Left lung (tissue), 4 donors: ENCODE measurements at regions not wholly inside any gene's neighbourhood (a gene's known extent, or its start where the extent isn't known, plus 50 kb on each side); places are given as distances from the start of the nearest gene placed in this dataset.

Experiments used
- ATAC-seq: fragments of 200-7000 bp; cut with Tn5 transposase; one replicate; pipeline ENCODE4 v1.9.1; 2020; ENCODE audit warnings: moderate library complexity
- DNase-seq, 4 donors: peaks; one replicate each; pipeline ENCODE4 v3.0.0-alpha.2; 2013 to 2020
- H3K27ac ChIP-seq, 2 donors: fragments of 200-600 bp; sonication (generic) in 1 of 2; one replicate each; pipeline versions ENCODE4 v1.5.0 to v1.8.0; 2020 to 2021
- H3K27me3 ChIP-seq, 2 donors: fragments of 200-600 bp; sonication (generic) in 1 of 2; one replicate each; pipeline versions ENCODE4 v1.5.0 to v1.8.0; 2020 to 2021
- H3K36me3 ChIP-seq, 2 donors: fragments of 200-600 bp; sonication (generic) in 1 of 2; one replicate each; pipeline versions ENCODE4 v1.5.0 to v1.8.0; 2020 to 2021
- H3K4me1 ChIP-seq, 2 donors: fragments of 200-600 bp; one replicate each; pipeline ENCODE4 v1.8.0; 2021
- H3K4me3 ChIP-seq, 2 donors: fragments of 200-600 bp; sonication (generic) in 1 of 2; one replicate each; pipeline versions ENCODE4 v1.5.0 to v1.8.0; 2020 to 2021; ENCODE audit warnings: mild to moderate bottlenecking in 1 of 2
- H3K9me3 ChIP-seq, 2 donors: fragments of 200-600 bp; sonication (generic) in 1 of 2; one replicate each; pipeline versions ENCODE4 v1.5.0 to v1.8.0; 2020 to 2021
- intact Hi-C, 2 donors: fragments of 100-400 bp; cut with DNase I; formaldehyde crosslinking; loops; one replicate each; pipeline versions ENCODE4 v1.11.2 to v1.14.2; 2022
- TF ChIP-seq, protein P1 (sequence below), 2 donors: fragments of 200-600 bp; sonication (generic) in 1 of 2; IDR thresholded peaks; one replicate each; pipeline versions ENCODE4 v1.5.0 to v1.8.0; 2021; ENCODE audit warnings: antibody characterized with exemption in 2 of 2
- donor health status: DM: no; HTN: yes; CAD: no.
- donor health status: DM: no; HTN: no; CAD: no.

DNA sequence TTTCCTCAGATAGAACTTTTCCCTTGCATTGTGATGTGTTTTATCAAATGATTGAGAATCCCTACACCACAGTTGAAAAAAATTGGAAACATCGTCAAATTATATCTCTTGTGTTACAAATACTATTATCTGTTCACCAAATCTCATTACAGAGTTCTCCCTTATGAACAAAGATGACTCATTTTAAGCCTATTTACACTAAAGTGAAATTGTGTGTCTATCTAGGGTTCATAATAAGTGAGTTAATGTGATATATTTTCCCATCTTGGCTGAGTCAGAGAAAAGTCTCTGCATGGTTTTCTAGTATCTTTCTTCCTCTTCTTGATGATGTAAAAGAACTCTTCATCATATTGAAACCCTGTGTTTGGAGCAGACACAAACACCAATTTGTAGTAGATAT, 1263.3 kb upstream of the EYS start:
- H3K4me3 ChIP-seq = no peak overlapping the region
- intact Hi-C loops = no loop called here

DNA sequence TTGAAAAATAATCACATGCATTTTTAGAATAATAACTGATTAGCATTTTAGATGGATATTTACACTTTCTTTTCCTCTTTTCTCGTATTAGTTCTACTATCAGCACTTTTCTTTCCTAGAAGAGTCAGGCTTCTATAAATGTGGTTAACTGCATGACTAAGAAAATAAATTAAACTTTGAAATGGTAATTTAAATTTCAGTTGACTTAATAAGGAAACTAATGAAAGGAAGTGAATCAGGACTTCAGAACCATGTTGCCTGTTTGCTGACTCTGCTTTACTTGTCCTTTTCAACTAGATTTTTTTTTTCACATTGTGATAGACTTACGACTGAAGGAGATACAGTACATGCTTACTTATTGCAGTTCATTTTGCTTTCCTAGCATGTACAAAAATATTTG, 1258.2 kb upstream of the EYS start:
- Histone ChIP-seq H3K4me1 (no peaks in the 10 kb centered on the region), H3K4me3 (no peak overlapping the region), H3K27me3 (no peaks in the 10 kb centered on the region), H3K27ac (no peak overlapping the region), H3K9me3 (no peaks in the 10 kb centered on the region), H3K36me3 (no peaks in the 10 kb centered on the region)
- no peak for DNase-seq
- no peak for ATAC-seq
- TF ChIP-seq, protein P1, sequence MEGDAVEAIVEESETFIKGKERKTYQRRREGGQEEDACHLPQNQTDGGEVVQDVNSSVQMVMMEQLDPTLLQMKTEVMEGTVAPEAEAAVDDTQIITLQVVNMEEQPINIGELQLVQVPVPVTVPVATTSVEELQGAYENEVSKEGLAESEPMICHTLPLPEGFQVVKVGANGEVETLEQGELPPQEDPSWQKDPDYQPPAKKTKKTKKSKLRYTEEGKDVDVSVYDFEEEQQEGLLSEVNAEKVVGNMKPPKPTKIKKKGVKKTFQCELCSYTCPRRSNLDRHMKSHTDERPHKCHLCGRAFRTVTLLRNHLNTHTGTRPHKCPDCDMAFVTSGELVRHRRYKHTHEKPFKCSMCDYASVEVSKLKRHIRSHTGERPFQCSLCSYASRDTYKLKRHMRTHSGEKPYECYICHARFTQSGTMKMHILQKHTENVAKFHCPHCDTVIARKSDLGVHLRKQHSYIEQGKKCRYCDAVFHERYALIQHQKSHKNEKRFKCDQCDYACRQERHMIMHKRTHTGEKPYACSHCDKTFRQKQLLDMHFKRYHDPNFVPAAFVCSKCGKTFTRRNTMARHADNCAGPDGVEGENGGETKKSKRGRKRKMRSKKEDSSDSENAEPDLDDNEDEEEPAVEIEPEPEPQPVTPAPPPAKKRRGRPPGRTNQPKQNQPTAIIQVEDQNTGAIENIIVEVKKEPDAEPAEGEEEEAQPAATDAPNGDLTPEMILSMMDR (IDR thresholded peaks at IDR 0.05) = no peak
- intact Hi-C loops = no loop called here

More for the DNA sequence above, 1263.3 kb upstream of the EYS start:
- Histone ChIP-seq H3K4me1 (no peaks in the 10 kb centered on the region), H3K9me3 (no peaks in the 10 kb centered on the region), H3K27me3 (no peaks in the 10 kb centered on the region), H3K36me3 (no peaks in the 10 kb centered on the region), H3K27ac (no peak overlapping the region)
- ATAC-seq (no peak), DNase-seq (no peak)
- TF ChIP-seq, protein P1 (IDR thresholded peaks at IDR 0.05) = no peak

- H3K27me3 ChIP-seq = no peaks in the 10 kb centered on the region
- TF ChIP-seq, protein P1 (IDR thresholded peaks at IDR 0.05) = no peak
- intact Hi-C loops = no loop called here
- H3K36me3 ChIP-seq = no peaks in the 10 kb centered on the region
- no peak overlapping the region for H3K27ac ChIP-seq
- ATAC-seq = no peak
- H3K4me1 ChIP-seq = no peaks in the 10 kb centered on the region
- no peak for DNase-seq
- H3K9me3 ChIP-seq = peaks cover 0 to 2% of the 10 kb centered on the region in 2 donors
- no peak overlapping the region for H3K4me3 ChIP-seq
Measured at GRCh38 chr6:66964216-66964615, 1257.2 kb upstream of the EYS start.

GRCh38 chr6:66962082-66962481, 1255.1 kb upstream of the EYS start:
- DNase-seq (no peak), ATAC-seq (no peak)
- no peaks in the 10 kb centered on the region for H3K27me3 ChIP-seq
- TF ChIP-seq, protein P1 (IDR thresholded peaks at IDR 0.05) = no peak
- intact Hi-C loops = no loop called here
- no peaks in the 10 kb centered on the region for H3K4me1 ChIP-seq
- H3K27ac ChIP-seq = no peak overlapping the region
- H3K36me3 ChIP-seq = no peaks in the 10 kb centered on the region
- H3K4me3 ChIP-seq = no peak overlapping the region
- peaks cover 0 to 4% of the 10 kb centered on the region in 2 donors for H3K9me3 ChIP-seq

- ATAC-seq (no peak), DNase-seq (no peak)
- TF ChIP-seq, protein P1 (IDR thresholded peaks at IDR 0.05) = no peak
- intact Hi-C loops = no loop called here
- Histone ChIP-seq H3K9me3 (peaks cover 0 to 4% of the 10 kb centered on the region in 2 donors), H3K4me3 (no peak overlapping the region), H3K27me3 (no peaks in the 10 kb centered on the region), H3K27ac (no peak overlapping the region), H3K4me1 (no peaks in the 10 kb centered on the region), H3K36me3 (no peaks in the 10 kb centered on the region)
Measured at GRCh38 chr6:66961191-66961590, 1254.2 kb upstream of the EYS start.
